Inferior parietal cortex (tissue), 1 donor: ENCODE measurements at regions not wholly inside any gene's neighbourhood (a gene's known extent, or its start where the extent isn't known, plus 50 kb on each side); places are given as distances from the start of the nearest gene placed in this dataset.

Experiments used
- DNase-seq: peaks from one replicate; pipeline ENCODE4 v3.0.0-alpha.2; 2016; ENCODE audit errors: extremely low spot score

DNA sequence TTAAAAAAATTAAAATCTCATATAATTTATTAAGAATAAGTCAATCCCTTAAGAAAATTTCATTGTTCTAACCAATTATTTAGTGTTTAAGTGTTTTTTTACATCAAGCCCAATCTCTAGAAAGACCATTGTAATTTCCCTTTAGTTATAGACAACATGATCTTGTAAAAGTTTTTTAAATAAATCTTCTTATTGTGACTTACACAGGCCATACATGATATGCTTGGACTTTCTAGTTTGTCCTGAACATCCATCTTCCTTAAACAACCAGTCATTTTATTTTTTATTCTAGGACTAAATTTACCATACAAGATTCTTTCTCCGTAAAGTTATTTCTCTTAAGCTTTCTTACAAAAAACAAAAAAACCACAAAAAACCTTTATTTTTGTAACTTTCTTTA, 126.5 kb upstream of the MAST4 start:
- DNase-seq, result no peak

DNA sequence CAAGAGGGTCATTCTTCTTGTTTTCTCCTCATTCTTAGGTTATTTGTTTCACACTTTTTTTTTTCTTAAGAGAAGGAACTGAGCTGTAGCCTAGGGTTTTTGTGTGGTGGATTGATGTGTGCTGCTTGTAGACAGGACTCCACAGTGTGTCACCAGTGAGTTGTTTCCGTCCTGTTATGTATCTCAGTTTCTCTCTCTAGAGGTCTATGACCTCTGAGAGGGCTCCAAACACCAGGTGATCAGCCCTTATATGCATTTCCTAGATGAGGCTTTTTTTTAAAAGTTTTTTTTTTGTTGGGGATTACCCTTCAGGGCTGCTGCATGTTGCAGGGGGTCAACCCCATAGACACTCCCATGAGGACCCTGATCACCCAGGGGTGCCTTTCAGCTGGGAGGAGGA, 124.2 kb upstream of the MAST4 start:
- no peak for DNase-seq

DNA sequence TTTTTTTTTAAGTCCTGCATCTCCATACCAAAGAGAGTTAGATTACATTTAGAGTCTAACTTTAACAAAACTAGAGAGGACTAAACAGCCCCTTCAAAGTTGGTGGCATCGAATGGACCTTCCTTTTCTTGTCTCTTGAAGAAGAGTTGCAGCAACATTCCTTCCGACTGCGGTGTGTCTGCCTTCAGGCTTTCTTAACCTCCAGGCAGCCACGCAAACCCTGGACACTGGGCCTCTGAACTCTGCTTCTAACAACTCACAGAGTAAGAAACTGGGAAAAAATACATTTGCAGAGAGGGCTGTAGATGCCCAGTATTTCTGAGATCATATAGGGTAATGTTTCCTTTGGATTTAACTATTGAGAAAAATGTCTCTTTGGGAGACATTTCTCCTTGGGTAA, 120.5 kb upstream of the MAST4 start:
- DNase-seq, result no peak

DNA sequence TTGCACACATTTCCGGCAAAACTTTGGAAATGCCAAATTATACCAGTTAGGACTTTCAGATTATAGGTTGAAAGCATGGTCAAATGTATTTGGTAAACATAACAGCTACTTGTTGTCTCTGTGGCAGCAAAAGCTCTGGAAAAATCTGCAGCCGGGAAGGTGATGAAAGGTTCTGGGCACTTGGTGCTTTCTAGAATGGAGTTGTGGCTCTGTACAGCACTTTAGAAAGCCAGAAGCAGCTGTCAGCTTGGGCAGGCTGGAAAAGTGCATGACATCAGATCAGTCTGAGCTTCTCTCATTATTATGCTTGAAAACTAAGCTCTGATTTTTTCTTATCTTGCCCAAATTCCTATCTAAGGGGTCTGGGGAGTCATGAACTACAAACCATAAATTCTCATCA, 118.6 kb upstream of the MAST4 start:
- no peak for DNase-seq

DNA sequence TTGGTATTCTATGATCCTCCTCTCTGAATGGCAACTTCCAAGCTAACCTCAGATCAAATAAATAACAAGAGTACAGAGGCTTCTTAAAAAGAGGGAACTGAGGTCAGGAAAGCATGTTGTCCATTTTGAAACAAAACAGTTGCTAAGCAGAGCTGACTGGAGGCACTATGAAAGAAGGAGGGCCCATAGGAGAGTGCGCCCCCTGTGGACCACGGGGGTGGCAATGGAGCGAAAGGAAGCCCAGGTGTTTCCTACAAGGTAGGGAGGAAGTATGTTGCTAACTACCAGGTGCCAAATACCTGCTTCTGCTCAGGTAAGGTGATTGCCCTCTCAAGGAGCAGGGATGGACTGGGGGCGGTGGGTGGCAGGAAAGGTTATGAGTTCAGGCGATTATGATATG, 101.8 kb upstream of the MAST4 start:
- no peak for DNase-seq

DNA sequence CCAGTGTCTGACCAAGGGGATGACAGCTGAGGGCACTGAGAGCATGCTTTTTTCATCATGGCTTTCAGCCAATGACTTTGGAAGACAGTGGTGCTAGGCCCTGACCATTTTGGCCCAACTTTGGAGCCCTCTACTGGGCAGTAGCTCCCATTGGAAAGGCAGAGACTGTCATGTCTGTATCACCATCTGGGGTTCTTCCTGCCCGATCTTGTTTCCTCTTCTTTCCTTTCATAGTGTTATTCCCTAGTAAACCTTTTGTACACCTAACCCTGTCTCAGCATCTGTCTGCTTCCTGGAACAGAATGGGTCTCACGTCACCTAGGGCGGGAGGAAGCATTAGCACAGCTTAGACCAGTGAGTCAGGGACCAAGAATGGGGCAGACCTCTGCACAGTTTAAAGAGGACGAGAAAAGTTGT, 97.4 kb upstream of the MAST4 start:
- DNase-seq, result no peak

DNA sequence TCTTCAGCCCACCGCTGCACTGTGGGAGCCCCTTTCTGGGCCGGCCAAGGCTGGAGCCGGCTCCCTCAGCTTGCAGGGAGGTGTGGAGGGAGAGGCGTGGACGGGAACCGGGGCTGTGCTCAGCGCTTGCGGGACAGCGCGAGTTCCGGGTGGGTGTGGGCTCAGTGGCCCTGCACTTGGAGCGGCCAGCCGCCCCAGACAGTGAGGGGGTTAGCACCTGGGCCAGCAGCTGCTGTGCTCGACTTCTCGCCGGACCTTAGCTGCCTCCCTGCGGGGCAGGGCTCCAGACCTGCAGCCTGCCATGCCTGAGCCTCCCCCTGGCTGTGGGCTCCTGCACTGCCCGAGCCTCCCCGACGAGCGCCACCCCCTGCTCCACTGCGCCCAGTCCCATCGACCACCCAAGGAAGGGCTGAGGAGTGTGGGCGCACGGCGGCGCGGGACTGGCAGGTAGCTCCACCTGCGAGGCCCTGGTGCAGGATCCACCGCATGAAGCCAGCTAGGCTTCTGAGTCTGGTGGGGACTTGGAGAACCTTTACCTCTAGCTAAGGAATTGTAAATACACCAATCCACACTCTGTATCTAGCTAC, 92.9 kb upstream of the MAST4 start:
- no peak for DNase-seq

DNA sequence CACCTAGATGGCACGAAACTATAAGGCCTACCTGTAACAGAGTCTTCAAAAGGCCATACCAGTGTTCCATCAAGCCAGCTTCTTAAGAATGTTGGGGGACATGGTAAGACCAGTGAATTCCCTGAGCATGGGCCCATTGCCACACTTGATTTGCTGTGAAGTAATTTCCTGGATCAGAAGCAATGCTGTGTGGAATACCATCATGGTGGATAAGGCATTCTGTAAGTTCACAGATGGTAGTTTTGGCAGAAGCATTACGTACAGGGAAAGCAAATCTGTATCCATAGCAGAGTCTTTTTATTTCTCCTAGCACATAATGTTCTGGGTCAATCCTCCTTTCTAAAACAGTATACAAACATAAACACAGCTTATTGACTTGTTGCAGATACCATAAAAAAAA, 89.1 kb upstream of the MAST4 start:
- no peak for DNase-seq

DNA sequence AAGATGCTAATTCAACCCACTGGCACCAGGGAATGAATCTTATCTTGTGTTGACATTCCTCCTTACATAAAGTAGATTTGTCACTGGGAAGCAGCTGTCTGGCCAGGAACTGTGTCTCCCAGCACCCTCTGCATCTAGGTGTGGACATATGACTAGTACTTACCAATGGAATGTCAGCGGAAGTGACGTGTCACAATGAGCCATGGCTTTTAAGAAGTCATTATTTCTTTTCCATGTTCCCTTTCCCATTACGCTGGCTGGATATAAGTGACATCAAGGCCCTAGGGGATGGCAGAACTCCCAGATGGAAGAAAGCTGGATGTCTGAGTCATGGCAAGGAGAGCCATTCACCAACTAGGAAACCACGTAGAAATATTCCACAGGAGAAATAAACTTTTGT, 84.7 kb upstream of the MAST4 start:
- DNase-seq, result no peak

DNA sequence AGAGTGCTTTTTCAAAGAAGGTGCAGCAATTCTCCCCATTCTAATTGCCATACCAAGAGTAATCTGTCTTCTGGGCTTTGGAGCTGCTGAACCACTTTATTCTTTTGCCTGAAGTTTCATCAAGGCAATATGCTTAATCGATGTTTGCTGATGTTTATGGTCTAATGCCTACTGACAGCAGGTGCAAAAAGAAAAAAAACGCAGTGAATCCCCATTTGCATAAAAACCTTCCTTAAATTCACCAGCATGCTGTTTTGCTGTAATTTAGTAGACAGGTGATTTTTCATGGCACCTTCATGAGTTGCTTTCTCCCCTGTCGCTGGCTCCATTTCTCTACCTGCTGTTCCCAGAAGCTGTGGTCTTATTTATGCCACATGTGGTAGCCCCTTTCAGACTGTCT, 83.1 kb upstream of the MAST4 start:
- no peak for DNase-seq

DNA sequence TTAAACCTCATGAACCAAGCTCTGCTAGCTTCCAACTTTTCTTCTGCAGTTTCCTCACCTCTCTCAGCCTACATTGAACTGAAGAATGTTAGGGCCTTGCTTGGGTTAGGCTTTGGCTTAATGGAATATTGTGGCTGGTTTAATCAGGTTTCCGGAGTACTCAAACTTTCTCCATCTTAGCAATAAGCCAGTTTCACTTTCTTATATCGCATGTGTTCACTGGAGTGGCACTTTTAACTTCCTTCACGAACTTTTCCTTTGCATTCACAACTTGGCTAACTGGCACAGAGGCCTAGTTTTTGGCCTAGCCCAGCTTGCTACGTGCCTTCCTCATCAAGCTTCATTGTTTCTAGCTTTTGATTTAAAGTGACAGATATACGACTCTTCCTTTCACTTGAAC, 81.0 kb upstream of the MAST4 start:
- DNase-seq, result no peak

DNA sequence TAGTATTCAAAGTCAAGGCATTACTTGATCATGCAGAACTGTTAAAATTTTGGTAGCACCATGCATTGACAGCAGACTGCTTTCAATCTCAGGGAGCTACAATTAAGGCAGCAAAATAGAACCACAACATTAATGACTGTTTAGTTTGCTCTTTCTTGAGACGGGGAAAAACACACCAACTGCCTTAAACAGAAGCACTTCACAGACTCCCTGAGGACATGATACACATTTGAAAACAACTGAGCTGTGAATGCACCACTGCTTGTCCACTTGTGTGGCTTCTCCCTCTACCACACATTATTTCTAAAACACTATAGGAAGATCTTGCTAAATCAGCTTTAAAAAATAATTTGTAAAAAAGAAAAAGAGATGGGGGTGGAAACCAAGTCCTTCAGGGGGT, 79.6 kb upstream of the MAST4 start:
- DNase-seq, result no peak

DNA sequence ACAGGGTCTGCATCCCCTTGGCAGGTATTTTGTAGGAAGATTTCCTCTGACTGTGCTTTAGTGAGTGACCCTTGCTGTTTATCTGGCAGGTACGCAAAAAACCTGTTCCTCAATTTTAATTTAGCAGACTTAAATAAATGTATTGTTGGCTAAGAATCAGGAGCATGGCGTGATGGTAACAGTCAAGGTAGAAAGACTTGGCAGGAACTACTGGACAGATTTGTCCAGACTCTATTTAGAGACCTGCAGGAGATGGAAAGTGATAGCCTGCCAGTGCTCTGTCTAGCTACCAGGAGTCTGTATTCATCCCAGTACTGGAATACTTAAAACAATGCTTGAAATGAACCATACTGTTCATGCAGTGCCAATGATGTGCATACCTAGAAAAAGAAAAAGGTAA, 78.8 kb upstream of the MAST4 start:
- no peak for DNase-seq

DNA sequence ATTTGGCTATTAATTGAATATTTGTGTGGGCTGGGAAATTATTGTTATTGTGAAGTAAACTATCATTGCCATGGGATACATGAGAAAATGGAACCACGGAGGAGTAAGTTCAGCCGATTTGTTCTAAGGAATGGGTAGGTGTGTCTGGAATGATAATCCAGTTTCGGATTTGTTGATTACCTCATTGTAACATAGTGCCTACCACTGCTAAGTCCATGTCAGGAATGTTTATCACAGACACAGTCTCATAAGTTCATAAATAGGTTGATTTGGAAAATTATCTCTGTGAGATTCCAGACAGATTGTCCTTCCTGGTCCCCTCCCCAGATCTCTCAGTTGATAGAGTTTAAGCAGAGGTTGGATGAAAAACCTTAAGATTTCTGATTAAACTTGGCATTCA, 78.1 kb upstream of the MAST4 start:
- no peak for DNase-seq

DNA sequence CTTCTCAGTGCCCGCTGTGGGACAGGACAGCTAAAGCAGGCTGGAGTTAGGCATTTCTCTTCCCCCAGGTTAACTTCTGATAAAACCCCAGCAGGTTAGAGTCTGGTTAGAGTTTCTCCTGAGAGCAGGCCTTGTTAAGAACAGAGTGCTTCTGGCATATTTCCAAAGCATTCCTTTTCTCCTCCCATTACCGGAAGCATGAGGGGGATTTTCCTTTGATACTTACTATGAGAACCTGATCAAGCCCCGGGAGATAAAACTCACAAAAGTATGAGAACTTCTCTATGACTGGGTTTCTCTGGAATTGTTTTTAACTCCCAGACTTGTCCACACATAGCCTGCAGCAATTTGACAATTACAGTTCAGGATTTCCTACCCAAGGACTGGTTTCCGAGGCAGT, 77.4 kb upstream of the MAST4 start:
- DNase-seq, result no peak

DNA sequence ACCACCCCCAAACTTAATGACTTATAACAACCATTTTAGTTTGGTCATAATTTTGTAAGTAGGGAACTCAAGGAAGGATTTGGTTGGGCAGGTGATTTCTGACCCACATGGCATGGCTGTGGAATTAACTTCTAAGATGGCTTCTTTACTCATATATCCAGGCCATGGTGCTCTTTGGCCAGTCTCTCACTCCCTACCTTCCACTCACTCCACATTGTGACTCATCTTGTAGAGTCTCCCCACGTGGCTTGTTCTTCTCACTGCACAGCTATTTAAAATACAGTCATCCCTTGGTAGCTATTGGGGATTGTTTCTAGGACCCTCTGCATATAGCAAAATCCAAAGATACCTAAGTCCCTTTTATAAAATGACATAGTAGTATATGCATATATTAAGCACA, 76.6 kb upstream of the MAST4 start:
- DNase-seq, result no peak

DNA sequence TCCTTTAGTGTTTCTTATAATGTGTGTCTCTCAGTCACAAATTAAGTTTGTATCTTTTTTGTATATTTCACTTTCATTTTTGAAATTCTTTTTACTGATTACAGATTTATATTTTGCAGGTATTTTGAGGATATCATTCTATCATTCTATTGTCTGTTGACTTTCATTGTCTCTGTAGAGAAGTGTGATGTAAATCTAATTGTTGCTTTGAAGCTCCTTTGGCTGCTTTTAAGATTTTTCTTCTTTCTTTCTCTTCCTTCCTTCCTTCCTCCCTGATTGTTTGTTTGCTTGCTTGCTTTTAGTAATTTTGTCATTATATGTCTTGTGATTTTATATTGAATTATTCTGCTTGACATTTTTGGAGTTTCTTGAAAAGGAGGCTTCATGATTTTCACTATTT, 75.3 kb upstream of the MAST4 start:
- no peak for DNase-seq

DNA sequence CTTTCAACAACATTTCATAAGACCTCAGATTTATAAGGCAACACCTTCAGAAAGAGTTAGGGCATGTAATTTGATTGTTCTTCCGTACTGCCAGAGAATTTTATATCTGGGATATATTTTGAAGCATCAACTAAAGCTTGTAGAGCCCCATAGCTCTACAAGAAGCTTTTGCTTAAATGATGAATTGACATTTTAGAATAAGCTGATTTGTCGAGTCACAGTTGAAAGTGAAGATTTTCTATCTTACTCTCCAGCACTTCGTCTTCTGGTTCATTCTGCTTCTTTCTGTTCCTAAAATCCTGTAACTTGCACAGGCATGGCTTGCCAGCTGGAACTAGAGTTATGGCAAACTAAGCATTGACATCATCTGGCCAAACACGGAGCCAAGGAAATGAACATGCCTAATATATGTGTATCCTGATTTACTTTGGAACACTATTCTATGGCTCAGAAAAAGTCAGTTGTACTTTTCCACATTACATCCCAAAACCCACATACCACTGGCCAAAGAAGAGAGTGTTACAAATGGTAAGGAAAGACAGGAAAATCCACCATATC, 68.6 kb upstream of the MAST4 start:
- DNase-seq, result peak; percentile 5

DNA sequence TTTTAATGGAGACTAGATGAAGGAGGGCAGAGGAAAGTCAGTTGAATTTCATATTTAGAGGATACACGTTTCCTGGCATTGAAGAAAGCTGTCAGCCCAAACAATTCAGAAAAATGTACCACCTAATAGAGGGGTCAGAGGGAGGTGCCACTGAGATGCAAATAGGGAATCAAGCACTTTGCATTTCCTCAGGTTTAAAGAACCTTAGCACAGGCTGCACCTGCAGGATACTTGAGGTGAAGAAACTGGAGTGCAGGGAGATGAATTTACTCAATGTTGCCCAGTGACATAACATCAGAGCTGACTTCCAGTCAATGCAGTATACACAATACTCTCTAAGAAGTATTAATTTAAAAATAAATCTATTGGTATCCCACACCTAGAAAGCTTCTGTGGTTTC, 67.0 kb upstream of the MAST4 start:
- DNase-seq, result no peak

DNA sequence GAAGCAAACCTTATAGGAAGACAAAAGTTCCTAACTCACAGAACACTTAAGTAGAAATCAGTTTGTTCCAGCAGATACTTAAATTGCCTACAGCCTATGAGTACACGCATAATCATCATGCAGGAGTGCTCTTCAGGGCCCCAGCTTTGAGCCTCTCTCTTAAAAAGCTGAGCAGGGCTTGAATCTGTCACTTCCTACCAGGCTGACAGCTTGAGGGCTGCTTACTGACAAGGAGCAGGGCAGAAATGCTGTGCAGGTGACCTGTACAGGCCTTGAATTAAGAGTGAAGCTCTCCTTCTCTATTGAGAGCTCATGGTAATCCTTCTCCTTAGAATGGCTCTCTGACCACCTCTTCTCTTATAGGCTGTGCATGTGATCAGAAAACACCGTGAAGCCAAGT, 66.5 kb upstream of the MAST4 start:
- no peak for DNase-seq

DNA sequence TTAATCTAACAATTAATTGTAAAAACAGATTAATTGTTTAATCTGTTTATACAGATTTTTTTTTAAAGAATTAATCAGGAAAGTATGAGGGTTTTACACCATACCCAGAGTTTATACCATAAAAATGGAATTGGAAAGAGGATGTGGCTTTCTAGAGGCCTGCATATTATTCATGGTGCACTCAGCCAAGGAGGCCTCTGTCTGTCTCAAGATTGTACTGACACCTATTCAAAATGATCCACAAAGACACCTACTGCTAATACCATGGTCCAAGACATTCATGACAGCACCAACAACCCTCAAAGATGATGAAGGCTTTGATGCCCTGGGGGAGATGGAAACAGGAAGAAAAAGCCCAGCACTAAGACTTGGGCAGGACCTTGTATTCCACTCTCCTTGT, 58.1 kb upstream of the MAST4 start:
- no peak for DNase-seq

DNA sequence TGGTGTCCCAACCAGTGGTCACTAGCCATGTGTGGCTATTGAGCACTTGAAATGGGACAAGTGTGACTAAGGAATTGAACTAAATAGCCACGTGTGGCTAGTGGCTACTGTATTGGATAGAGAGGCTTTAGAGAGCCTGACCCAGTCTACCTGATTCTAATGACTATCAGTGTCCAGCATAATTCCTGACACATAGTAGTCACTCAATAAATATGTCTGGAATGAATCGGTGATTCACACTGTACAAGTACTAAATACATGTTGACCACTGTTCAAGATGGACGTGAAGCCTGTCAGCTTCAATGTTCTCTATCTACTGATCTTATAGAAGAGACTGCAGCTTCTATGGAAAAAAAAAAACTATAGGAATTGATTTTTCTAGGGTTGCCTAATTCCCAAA, 57.7 kb upstream of the MAST4 start:
- no peak for DNase-seq

DNA sequence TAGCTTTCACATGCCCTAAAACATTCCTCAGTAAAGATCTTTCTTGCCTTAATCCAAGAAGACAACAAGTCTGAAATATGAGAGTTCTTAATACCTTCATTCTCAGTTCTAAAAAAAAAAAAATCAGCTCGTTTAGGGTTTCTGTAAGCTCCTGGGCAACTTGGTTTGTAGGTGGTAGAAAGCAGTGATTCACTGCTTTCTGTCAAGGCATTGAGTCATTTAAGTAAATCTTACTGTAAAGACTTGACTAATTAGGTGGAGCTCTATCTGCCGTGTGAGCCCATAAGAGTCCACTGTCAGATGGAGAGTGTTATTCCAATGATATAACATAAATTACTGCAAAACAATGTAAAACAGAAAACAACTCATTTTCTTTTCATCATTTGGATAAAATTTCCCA, 56.1 kb upstream of the MAST4 start:
- DNase-seq, result no peak

DNA sequence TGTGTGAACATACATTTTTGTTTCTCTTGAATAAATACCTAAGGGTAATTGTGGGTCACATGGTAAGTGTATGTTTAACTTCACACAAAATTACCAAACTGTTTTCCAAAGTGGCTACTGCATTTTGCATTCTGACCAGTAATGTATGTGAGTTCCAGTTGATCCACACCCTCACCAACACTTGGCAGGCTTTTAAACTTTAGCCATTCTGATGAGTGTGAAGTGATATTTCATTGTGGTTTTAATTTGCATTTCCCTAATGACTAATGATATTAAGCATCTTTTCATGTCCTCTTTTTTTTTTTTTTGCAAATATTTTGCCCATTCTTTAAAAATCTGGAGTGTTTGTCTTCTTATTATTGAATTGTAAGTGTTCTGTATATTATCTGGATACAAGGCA, 53.5 kb upstream of the MAST4 start:
- DNase-seq, result no peak
